ENCODE measurements at regions not wholly inside any gene's neighbourhood (a gene's known extent, or its start where the extent isn't known, plus 50 kb on each side); places are given as distances from the start of the nearest gene placed in this dataset.

GRCh38 chr5:19143935-19144334, 844.1 kb downstream of the CDH18 start:
- CTCF ChIA-PET = interaction anchor here (1.5 kb wide), 1 partner anchor 21 kb away, joined by 3 read pairs; no protein-coding TSS in a partner anchor
- no peak for DNase-seq (ENCODE audit: extremely low spot score)
- POLR2A ChIA-PET = no interaction called here
- no peak for TF ChIP-seq CTCF (IDR thresholded peaks at IDR 0.05; ENCODE audit: control extremely low read depth, extremely low read depth, low read depth, missing control alignments)

- POLR2A ChIA-PET = no interaction called here
- DNase-seq (ENCODE audit: extremely low spot score) = no peak
- CTCF ChIA-PET = no interaction called here
- no peak for TF ChIP-seq CTCF (IDR thresholded peaks at IDR 0.05; ENCODE audit: control extremely low read depth, extremely low read depth, low read depth, missing control alignments)
Measured at GRCh38 chr5:19169426-19169825, 818.6 kb downstream of the CDH18 start.

- no peak for DNase-seq (ENCODE audit: extremely low spot score)
- CTCF ChIA-PET = interaction anchor here (1.3 kb wide), 1 partner anchor 16 kb away, joined by 3 read pairs; no protein-coding TSS in a partner anchor
- POLR2A ChIA-PET = no interaction called here
- TF ChIP-seq CTCF (IDR thresholded peaks at IDR 0.05; ENCODE audit: control extremely low read depth, extremely low read depth, low read depth, missing control alignments) = no peak
Measured at GRCh38 chr5:19172926-19173470, 815.0 kb downstream of the CDH18 start.

DNA sequence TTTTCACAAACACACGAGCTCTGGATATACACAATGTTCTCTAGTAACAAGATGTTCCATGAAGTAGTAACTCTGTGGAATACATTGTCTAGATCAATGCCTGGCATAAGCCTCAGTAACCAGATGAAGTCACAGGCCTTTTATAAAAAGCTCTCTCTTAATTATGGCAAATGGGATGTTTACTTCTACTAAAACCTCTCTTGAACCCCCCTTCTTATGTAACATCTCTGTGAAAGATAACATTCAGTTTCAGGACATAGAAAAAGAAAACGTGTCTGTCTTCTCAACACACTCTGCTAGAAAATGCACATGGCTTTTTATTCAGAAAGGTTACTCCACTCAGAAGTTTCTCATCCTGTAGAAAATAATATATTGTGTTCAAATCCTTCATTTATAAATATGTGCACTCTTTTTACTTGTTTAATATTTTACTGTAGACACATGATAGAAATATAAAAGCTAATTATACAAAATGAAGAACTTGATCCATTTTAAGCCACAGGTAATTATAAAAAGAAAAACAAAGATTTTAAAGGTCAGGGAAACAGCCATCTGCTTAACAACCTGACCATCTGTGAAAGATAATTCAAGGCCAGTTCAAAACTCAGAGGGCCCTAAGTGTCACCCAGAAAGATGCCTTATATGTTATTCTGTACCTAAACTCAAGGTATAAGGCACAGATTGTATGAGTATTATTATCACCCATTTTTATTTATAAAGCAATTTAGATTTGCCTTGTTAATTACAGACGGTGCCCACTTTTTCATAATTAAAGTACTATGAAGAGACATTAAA, 812.0 kb downstream of the CDH18 start:
- no peak for TF ChIP-seq CTCF (IDR thresholded peaks at IDR 0.05; ENCODE audit: control extremely low read depth, extremely low read depth, low read depth, missing control alignments)
- CTCF ChIA-PET = no interaction called here
- POLR2A ChIA-PET = no interaction called here
- no peak for DNase-seq (ENCODE audit: extremely low spot score)

DNA sequence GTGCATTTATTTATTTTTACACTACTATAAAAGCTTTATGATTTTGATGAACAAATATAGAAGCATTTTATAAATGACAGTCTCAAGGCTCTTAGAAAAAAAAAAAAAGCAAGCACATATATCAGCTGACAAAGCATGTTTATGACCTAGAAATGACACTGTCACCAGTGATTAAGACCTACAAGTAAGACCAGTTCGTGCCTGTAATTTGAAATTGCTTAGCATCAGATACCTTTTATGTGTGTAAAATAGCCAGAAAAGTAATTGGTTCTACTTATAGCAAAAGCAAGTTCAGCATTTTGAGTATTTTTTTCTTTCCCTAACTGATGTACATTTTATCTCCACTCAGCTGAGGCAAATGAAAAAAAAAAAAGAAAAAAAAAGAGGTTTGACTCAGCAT, 808.4 kb downstream of the CDH18 start:
- no peak for DNase-seq (ENCODE audit: extremely low spot score)
- POLR2A ChIA-PET = no interaction called here
- CTCF ChIA-PET = interaction anchor here (1.3 kb wide), 1 partner anchor 13 kb away, joined by 3 read pairs; no protein-coding TSS in a partner anchor
- TF ChIP-seq CTCF (IDR thresholded peaks at IDR 0.05; ENCODE audit: control extremely low read depth, extremely low read depth, low read depth, missing control alignments) = no peak

DNA sequence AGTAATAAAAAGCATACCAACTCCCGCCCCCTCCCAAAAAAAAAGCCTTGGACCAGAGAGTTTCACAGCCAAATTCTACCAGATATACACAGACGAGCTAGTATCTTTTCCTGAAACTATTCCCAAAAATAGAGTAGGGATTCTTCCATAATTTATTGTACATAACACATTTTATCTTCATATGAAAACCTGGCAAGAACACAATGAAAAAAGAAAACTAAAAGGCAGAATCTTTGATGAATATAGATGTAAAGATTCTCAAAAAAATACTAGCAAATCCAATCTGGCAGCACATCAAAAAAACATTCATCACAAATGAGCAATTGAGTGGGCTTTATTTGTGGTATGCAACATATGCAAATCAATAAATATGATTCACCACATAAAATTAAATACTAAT, 798.8 kb downstream of the CDH18 start:
- CTCF ChIA-PET = no interaction called here

More for the DNA sequence above, 798.8 kb downstream of the CDH18 start:
- POLR2A ChIA-PET = no interaction called here
- no peak for DNase-seq (ENCODE audit: extremely low spot score)
- TF ChIP-seq CTCF (IDR thresholded peaks at IDR 0.05; ENCODE audit: control extremely low read depth, extremely low read depth, low read depth, missing control alignments) = no peak
